Neural cell (in vitro differentiated cells): ENCODE measurements at regions not wholly inside any gene's neighbourhood (a gene's known extent, or its start where the extent isn't known, plus 50 kb on each side); places are given as distances from the start of the nearest gene placed in this dataset.
A peak's percentile ranks its signal among the peaks of the same experiment; 100 is the strongest.

ENCODE experiments used
- EP300 ChIP-seq: fragments of 450-650 bp; conservative IDR thresholded peaks from 2 replicates; pipeline ENCODE4 v1.6.1; 2014; ENCODE audit warnings: antibody characterized with exemption, mild to moderate bottlenecking, moderate library complexity; ENCODE audit not compliant: poor library complexity, severe bottlenecking
- TF ChIP-seq, protein P1 (sequence below): fragments of 450-650 bp; IDR thresholded peaks from 2 replicates; pipeline ENCODE4 v1.5.1; 2014; ENCODE audit warnings: antibody characterized with exemption, mild to moderate bottlenecking, moderate library complexity; ENCODE audit not compliant: poor library complexity, severe bottlenecking

GRCh38 chr5:106386287-106386686 is 1284.5 kb downstream of the EFNA5 start:
- TF ChIP-seq, protein P1, sequence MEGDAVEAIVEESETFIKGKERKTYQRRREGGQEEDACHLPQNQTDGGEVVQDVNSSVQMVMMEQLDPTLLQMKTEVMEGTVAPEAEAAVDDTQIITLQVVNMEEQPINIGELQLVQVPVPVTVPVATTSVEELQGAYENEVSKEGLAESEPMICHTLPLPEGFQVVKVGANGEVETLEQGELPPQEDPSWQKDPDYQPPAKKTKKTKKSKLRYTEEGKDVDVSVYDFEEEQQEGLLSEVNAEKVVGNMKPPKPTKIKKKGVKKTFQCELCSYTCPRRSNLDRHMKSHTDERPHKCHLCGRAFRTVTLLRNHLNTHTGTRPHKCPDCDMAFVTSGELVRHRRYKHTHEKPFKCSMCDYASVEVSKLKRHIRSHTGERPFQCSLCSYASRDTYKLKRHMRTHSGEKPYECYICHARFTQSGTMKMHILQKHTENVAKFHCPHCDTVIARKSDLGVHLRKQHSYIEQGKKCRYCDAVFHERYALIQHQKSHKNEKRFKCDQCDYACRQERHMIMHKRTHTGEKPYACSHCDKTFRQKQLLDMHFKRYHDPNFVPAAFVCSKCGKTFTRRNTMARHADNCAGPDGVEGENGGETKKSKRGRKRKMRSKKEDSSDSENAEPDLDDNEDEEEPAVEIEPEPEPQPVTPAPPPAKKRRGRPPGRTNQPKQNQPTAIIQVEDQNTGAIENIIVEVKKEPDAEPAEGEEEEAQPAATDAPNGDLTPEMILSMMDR: no peak
- TF ChIP-seq EP300: peak; percentile 70
